ENCODE measurements at regions not wholly inside any gene's neighbourhood (a gene's known extent, or its start where the extent isn't known, plus 50 kb on each side); places are given as distances from the start of the nearest gene placed in this dataset.

DNA sequence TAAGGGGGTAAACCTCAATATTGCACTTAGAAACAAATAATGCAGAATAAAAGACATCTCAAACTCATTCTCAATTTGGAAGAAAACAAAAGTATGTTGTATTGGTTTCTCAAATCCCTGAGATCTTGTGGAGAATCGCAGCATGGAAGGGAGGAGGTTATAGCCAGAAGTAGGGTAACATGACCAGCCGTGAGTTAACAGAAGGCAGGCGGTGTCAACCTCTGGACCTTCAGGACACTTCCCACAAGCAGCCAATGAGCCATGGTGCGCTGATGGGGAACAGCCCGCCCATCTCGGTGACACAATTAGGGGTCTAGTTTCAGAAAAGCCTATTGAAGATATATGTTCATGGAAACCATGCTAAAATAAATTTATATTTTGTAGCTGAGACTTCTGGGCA is 98.4 kb downstream of the ALDH8A1 start:
- no peaks in the 10 kb centered on the region for H3K36me3 ChIP-seq (ENCODE audit: control insufficient read depth, insufficient read depth, low read length)
- DNase-seq (ENCODE audit: low read depth): no peak
- H3K27me3 ChIP-seq (ENCODE audit: control insufficient read depth, insufficient read depth, low read length): no peaks in the 10 kb centered on the region
- TF ChIP-seq, protein P1, sequence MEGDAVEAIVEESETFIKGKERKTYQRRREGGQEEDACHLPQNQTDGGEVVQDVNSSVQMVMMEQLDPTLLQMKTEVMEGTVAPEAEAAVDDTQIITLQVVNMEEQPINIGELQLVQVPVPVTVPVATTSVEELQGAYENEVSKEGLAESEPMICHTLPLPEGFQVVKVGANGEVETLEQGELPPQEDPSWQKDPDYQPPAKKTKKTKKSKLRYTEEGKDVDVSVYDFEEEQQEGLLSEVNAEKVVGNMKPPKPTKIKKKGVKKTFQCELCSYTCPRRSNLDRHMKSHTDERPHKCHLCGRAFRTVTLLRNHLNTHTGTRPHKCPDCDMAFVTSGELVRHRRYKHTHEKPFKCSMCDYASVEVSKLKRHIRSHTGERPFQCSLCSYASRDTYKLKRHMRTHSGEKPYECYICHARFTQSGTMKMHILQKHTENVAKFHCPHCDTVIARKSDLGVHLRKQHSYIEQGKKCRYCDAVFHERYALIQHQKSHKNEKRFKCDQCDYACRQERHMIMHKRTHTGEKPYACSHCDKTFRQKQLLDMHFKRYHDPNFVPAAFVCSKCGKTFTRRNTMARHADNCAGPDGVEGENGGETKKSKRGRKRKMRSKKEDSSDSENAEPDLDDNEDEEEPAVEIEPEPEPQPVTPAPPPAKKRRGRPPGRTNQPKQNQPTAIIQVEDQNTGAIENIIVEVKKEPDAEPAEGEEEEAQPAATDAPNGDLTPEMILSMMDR (IDR thresholded peaks at IDR 0.05; ENCODE audit: insufficient read depth, low read length, poor library complexity, severe bottlenecking): no peak
- H3K4me3 ChIP-seq (ENCODE audit: low read depth, low read length): no peak overlapping the region

DNA sequence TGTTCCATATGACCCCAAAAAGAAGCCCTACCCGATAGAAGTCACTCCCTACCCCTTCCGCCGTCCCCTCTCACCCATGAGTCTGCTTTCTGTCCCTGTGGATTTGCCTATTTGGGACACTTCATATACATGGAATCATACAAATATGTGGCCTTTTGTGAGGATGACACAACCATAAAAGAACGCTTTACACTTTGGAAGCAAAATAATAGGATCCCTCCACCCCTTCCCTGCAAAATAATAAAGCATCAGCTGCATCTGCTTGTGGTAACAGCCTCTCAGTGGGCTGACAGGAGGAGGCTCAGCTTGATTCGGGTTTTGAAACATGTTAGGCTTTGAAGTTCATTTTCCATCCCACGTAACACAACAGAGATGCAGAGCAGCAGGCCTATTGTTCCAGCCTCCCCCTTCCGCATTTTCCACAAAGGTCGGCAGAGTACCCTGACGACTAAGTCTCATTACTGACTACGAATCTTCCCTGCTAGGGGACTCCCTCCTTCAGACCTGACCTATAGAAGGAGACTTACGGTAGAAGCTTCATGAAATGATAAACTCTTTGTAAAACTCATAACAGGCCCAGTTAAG is 99.1 kb downstream of the ALDH8A1 start:
- no peaks in the 10 kb centered on the region for H3K36me3 ChIP-seq (ENCODE audit: control insufficient read depth, insufficient read depth, low read length)
- H3K4me3 ChIP-seq (ENCODE audit: low read depth, low read length): no peak overlapping the region
- TF ChIP-seq, protein P1 (IDR thresholded peaks at IDR 0.05; ENCODE audit: insufficient read depth, low read length, poor library complexity, severe bottlenecking): no peak
- no peaks in the 10 kb centered on the region for H3K27me3 ChIP-seq (ENCODE audit: control insufficient read depth, insufficient read depth, low read length)
- no peak for DNase-seq (ENCODE audit: low read depth)

DNA sequence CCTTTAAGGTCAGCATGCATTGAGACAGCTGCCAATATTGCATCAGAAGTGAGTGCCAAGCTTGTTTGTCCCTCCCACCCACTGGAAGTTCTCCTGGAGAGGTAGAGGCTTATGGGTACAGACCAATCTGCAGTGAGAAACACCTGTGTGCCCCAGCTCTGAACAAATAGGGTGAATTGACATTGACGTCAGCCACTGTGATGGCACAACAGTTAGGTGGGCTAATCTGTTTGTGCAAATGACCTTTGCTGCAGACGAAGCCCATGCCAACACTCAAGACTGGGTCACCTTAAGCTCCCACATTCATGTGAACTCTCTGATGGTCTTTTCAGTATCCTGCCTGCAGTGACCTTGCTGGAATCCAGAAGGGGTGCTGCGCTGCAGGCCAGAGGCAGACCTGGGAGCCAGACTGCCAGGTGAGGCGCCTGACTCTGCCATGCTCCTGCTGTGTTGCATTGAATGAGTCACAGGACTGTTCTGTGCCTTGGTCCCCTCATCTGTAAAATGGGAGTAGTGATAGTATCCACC is 99.9 kb downstream of the ALDH8A1 start:
- DNase-seq (ENCODE audit: low read depth): no peak
- Histone ChIP-seq H3K36me3 (ENCODE audit: control insufficient read depth, insufficient read depth, low read length) (no peaks in the 10 kb centered on the region), H3K27me3 (ENCODE audit: control insufficient read depth, insufficient read depth, low read length) (no peaks in the 10 kb centered on the region), H3K4me3 (ENCODE audit: low read depth, low read length) (no peak overlapping the region)
- TF ChIP-seq, protein P1 (IDR thresholded peaks at IDR 0.05; ENCODE audit: insufficient read depth, low read length, poor library complexity, severe bottlenecking): no peak

DNA sequence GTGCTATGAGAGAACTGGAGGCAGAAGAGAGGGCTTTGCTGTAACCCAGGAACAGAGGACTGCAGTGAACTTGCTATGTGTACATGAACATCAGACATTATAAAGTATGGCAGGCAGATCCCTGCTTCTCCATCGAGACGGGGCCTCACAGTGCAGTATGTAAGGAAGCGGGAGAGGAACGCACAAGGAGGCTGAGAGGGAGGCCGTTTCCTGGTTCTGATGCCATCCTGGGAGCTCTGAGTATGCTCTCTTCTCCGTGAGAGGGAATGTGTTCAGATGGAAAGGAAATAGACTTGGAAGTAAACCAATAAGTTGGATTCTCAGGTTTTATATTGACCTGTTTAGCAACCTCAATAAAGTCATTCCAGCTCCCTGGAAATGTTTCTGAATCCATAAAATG is 101.8 kb downstream of the ALDH8A1 start:
- no peaks in the 10 kb centered on the region for H3K27me3 ChIP-seq (ENCODE audit: control insufficient read depth, insufficient read depth, low read length)
- no peaks in the 10 kb centered on the region for H3K36me3 ChIP-seq (ENCODE audit: control insufficient read depth, insufficient read depth, low read length)
- H3K4me3 ChIP-seq (ENCODE audit: low read depth, low read length): no peak overlapping the region
- DNase-seq (ENCODE audit: low read depth): no peak
- TF ChIP-seq, protein P1 (IDR thresholded peaks at IDR 0.05; ENCODE audit: insufficient read depth, low read length, poor library complexity, severe bottlenecking): no peak

DNA sequence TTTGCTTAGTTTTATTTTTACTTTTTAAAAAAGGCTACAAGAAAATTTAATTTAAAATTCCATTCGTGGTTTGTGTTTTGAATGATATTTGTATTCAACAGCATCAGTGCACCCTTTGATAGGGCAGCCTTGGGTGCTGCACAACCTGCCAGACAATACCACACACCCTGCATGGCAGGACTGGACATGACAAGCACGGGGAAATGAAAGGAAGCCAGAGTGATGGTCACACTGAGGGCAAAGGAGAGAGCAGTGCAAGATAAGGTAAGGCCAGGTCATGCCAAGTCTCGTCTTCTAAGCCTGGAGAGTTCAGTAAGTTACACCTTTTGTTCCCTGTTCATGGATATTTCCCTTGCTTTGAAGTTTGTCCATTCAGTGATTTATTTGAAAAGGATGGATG is 103.0 kb downstream of the ALDH8A1 start:
- Histone ChIP-seq H3K36me3 (ENCODE audit: control insufficient read depth, insufficient read depth, low read length) (no peaks in the 10 kb centered on the region), H3K27me3 (ENCODE audit: control insufficient read depth, insufficient read depth, low read length) (no peaks in the 10 kb centered on the region), H3K4me3 (ENCODE audit: low read depth, low read length) (no peak overlapping the region)
- TF ChIP-seq, protein P1 (IDR thresholded peaks at IDR 0.05; ENCODE audit: insufficient read depth, low read length, poor library complexity, severe bottlenecking): no peak
- DNase-seq (ENCODE audit: low read depth): no peak

DNA sequence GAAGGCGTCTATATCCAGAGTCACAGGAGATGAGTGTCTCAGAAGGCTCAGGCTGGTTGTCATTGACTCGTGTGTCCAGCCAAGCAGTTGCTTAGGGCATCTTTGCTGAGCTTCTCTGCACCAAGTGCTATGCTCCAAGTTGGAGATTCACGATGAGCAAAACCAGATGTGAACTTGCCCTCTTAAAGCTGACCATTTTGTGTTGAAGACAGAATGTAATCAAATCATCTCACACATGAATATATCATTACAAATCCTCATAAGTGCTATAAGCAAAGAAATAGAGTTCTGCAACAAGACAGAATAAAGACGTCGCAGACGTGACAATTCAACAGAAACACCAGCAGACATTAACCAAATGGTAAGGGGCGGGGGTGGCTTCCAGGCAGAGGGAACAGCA is 103.9 kb downstream of the ALDH8A1 start:
- no peak overlapping the region for H3K4me3 ChIP-seq (ENCODE audit: low read depth, low read length)

More for the DNA sequence above, 103.9 kb downstream of the ALDH8A1 start:
- Histone ChIP-seq H3K36me3 (ENCODE audit: control insufficient read depth, insufficient read depth, low read length) (no peaks in the 10 kb centered on the region), H3K27me3 (ENCODE audit: control insufficient read depth, insufficient read depth, low read length) (no peaks in the 10 kb centered on the region)
- no peak for DNase-seq (ENCODE audit: low read depth)
- TF ChIP-seq, protein P1 (IDR thresholded peaks at IDR 0.05; ENCODE audit: insufficient read depth, low read length, poor library complexity, severe bottlenecking): no peak
